ENCODE measurements at regions not wholly inside any gene's neighbourhood (a gene's known extent, or its start where the extent isn't known, plus 50 kb on each side); places are given as distances from the start of the nearest gene placed in this dataset.

DNA sequence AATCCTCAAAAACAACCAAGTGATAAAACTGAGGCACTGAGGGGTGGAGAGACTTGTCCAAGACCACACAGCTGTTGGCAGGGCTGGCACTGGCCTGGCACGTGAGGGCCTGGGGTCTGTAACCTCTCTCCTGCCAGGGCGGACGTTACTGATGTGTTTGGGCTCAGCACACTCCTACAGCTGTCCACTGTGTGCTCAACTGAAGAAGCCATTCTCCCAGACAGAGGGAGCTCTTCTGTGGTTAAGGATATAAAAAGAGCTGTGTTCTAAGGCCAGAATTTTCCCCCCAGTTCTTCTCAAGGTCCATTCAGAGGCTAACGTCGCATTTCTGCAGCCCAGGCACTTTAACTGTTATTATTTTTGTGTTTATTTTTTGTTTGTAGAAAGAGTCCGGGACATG lies 429.0 kb upstream of the ATP11B start:
- Histone ChIP-seq H3K4me1 (ENCODE audit: insufficient read depth, low read length, poor library complexity, severe bottlenecking) (peaks cover 7% of the 10 kb centered on the region), H3K27me3 (replicated peaks; ENCODE audit: insufficient read depth, low read depth, low read length, poor library complexity) (peaks cover 55% of the 10 kb centered on the region), H3K9me3 (ENCODE audit: low read depth, low read length, poor library complexity, severe bottlenecking) (no peaks in the 10 kb centered on the region), H3K27ac (ENCODE audit: low read depth, low read length, poor library complexity, severe bottlenecking) (no peak overlapping the region), H3K36me3 (ENCODE audit: insufficient read depth, low read length, poor library complexity, severe bottlenecking) (no peaks in the 10 kb centered on the region), H3K4me3 (ENCODE audit: low read depth, low read length, poor library complexity, severe bottlenecking) (peak overlapping the region; percentile 7)
- intact Hi-C loops (cut with micrococcal nuclease; ENCODE audit: unreplicated experiment): loop anchor here (10.0 kb wide), 1 partner anchor 650 kb away; the partner anchor contains the start of gene SOX2
- DNase-seq (ENCODE audit: low spot score): peak; percentile 42
- TF ChIP-seq, protein P1, sequence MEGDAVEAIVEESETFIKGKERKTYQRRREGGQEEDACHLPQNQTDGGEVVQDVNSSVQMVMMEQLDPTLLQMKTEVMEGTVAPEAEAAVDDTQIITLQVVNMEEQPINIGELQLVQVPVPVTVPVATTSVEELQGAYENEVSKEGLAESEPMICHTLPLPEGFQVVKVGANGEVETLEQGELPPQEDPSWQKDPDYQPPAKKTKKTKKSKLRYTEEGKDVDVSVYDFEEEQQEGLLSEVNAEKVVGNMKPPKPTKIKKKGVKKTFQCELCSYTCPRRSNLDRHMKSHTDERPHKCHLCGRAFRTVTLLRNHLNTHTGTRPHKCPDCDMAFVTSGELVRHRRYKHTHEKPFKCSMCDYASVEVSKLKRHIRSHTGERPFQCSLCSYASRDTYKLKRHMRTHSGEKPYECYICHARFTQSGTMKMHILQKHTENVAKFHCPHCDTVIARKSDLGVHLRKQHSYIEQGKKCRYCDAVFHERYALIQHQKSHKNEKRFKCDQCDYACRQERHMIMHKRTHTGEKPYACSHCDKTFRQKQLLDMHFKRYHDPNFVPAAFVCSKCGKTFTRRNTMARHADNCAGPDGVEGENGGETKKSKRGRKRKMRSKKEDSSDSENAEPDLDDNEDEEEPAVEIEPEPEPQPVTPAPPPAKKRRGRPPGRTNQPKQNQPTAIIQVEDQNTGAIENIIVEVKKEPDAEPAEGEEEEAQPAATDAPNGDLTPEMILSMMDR (conservative IDR thresholded peaks at IDR 0.05; ENCODE audit: low read depth, low read length): peak; percentile 40; the same call in 1 of the 2 replicates
- TF ChIP-seq EZH2 (IDR thresholded peaks at IDR 0.05; ENCODE audit: borderline replicate concordance, low read depth, low read length, poor library complexity, severe bottlenecking): no peak
- no TSS peak for BruUV-seq (replicated peaks)
- POLR2A ChIA-PET (ENCODE audit: low non-redundant PET): no interaction called here
- CTCF ChIA-PET: no interaction called here

DNA sequence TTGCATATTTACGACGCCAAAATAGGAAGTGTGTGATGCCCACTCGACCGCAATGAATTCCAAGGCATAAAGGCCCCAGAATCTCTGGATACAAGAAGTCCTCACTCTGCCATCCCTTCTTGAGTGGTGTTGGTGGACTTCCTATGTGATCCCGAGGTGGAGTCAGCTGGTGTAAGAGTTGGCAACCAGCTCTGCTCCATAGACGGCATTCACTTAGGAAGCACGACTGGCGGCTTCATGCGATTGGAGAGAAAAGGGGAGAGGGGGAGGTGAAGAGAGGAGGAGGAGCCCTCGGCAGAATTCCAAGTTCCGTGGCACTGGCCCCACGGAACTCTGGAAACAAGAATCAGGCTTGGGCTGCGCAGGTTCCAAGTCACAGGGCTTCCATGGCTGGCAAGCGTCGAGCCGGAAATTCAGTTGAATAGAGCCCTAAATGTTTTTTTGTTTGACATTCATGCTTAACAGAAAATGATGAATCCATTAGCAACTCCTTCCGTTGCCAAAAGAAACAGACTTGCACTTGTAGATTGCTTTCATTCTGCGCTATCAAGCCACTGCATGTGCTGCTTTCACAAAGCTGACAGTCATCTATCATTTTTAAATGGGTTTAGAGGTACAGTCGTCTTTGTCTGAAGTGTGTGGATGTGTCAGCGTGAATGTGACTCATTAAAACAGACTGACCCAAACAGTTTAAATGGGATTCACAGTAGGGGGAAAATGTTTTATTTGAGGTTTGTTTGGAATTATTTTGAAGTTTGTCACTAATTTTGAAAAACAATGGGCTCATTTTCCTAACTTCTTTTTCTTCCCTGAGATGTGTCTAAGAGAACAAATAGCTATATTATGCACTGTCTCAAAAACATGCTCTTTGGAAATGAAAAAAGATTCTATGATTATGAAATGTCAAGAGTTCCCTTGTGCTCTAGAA lies 428.3 kb upstream of the ATP11B start:
- peaks cover 7% of the 10 kb centered on the region for H3K4me1 ChIP-seq (ENCODE audit: insufficient read depth, low read length, poor library complexity, severe bottlenecking)
- H3K9me3 ChIP-seq (ENCODE audit: low read depth, low read length, poor library complexity, severe bottlenecking): no peaks in the 10 kb centered on the region
- TF ChIP-seq, protein P1 (conservative IDR thresholded peaks at IDR 0.05; ENCODE audit: low read depth, low read length): 0 out of 2 replicates have a peak, but pooled peaks have one; percentile 1
- TF ChIP-seq EZH2 (IDR thresholded peaks at IDR 0.05; ENCODE audit: borderline replicate concordance, low read depth, low read length, poor library complexity, severe bottlenecking): no peak
- H3K27ac ChIP-seq (ENCODE audit: low read depth, low read length, poor library complexity, severe bottlenecking): no peak overlapping the region
- peaks cover 56% of the 10 kb centered on the region for H3K27me3 ChIP-seq (replicated peaks; ENCODE audit: insufficient read depth, low read depth, low read length, poor library complexity)
- peak; percentile 96 for DNase-seq (ENCODE audit: low spot score)
- ChIA-PET CTCF (no interaction called here), POLR2A (ENCODE audit: low non-redundant PET) (no interaction called here)
- intact Hi-C loops (cut with micrococcal nuclease; ENCODE audit: unreplicated experiment): loop anchor here (10.0 kb wide), 1 partner anchor 650 kb away; the partner anchor contains the start of gene SOX2
- H3K36me3 ChIP-seq (ENCODE audit: insufficient read depth, low read length, poor library complexity, severe bottlenecking): no peaks in the 10 kb centered on the region
- peak overlapping the region; percentile 7 for H3K4me3 ChIP-seq (ENCODE audit: low read depth, low read length, poor library complexity, severe bottlenecking)
- BruUV-seq (replicated peaks): no TSS peak

DNA sequence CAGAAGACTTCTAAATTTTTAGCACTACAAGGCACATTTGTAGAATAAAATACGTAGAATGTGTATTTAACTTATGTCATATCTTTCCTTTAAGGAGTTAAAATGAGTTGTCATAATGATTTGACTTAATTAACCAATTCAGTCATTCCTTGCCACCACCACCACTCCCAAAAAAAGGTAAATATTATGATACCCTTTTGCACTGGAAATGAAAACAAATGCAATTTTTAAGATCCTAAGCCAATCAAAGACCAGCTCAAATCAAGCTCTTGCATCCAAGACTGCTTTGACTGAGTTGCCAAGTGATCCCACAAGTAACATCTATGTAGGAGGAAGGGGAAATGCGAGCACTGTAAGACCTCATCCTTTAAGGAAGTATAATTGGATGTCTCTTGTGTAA lies 426.6 kb upstream of the ATP11B start:
- H3K27ac ChIP-seq (ENCODE audit: low read depth, low read length, poor library complexity, severe bottlenecking): no peak overlapping the region
- DNase-seq (ENCODE audit: low spot score): no peak
- H3K4me3 ChIP-seq (ENCODE audit: low read depth, low read length, poor library complexity, severe bottlenecking): no peak overlapping the region
- BruUV-seq (replicated peaks): no TSS peak
- H3K27me3 ChIP-seq (replicated peaks; ENCODE audit: insufficient read depth, low read depth, low read length, poor library complexity): peaks cover 62% of the 10 kb centered on the region
- CTCF ChIA-PET: interaction anchor here (0.6 kb wide), 1 partner anchor 1721 kb away, joined by 5 read pairs; no protein-coding TSS in a partner anchor
- no peak for TF ChIP-seq EZH2 (IDR thresholded peaks at IDR 0.05; ENCODE audit: borderline replicate concordance, low read depth, low read length, poor library complexity, severe bottlenecking)
- peaks cover 7% of the 10 kb centered on the region for H3K4me1 ChIP-seq (ENCODE audit: insufficient read depth, low read length, poor library complexity, severe bottlenecking)
- POLR2A ChIA-PET (ENCODE audit: low non-redundant PET): no interaction called here
- no peaks in the 10 kb centered on the region for H3K9me3 ChIP-seq (ENCODE audit: low read depth, low read length, poor library complexity, severe bottlenecking)
- H3K36me3 ChIP-seq (ENCODE audit: insufficient read depth, low read length, poor library complexity, severe bottlenecking): no peaks in the 10 kb centered on the region
- intact Hi-C loops (cut with micrococcal nuclease; ENCODE audit: unreplicated experiment): loop anchor here (10.0 kb wide), 1 partner anchor 652 kb away; the partner anchor contains the start of gene SOX2
